IMR-90 (cell line): ENCODE measurements at regions not wholly inside any gene's neighbourhood (a gene's known extent, or its start where the extent isn't known, plus 50 kb on each side); places are given as distances from the start of the nearest gene placed in this dataset.

Source experiments
- BHLHE40 ChIP-seq: fragments of 150-350 bp; IDR thresholded peaks from 2 replicates; pipeline ENCODE4 v1.6.1; 2016; ENCODE audit warnings: mild to moderate bottlenecking, low read depth, low read length
- CTCF ChIP-seq: conservative IDR thresholded peaks from 2 replicates; pipeline ENCODE4 v1.5.1; 2012; ENCODE audit warnings: mild to moderate bottlenecking, low read depth, low read length, improper control_type of control experiment
- ELK1 ChIP-seq: fragments of 150-350 bp; IDR thresholded peaks from 2 replicates; pipeline ENCODE4 v1.6.1; 2016; ENCODE audit warnings: low read depth, mild to moderate bottlenecking, low read length, moderate library complexity, borderline replicate concordance
- FOS ChIP-seq: fragments of 150-350 bp; IDR thresholded peaks from 2 replicates; pipeline ENCODE4 v1.6.1; 2016; ENCODE audit warnings: low read depth, low read length
- MAFK ChIP-seq: IDR thresholded peaks from 2 replicates; pipeline ENCODE4 v1.6.1; 2012; ENCODE audit warnings: low read depth, low read length, improper control_type of control experiment
- MAZ ChIP-seq: IDR thresholded peaks from 2 replicates; pipeline ENCODE4 v1.6.1; 2012; ENCODE audit warnings: low read depth, mild to moderate bottlenecking, low read length, improper control_type of control experiment, moderate library complexity, borderline replicate concordance
- POLR2A ChIP-seq: IDR thresholded peaks from 2 replicates; pipeline ENCODE4 v1.6.1; 2012; ENCODE audit warnings: mild to moderate bottlenecking, low read depth, low read length
- RAD21 ChIP-seq: IDR thresholded peaks from 2 replicates; pipeline ENCODE4 v1.6.1; 2012; ENCODE audit warnings: low read length, improper control_type of control experiment

- TF ChIP-seq CTCF (no peak), ELK1 (no peak), POLR2A (no peak), BHLHE40 (no peak), MAFK (no peak), RAD21 (no peak), MAZ (no peak), FOS (no peak)
These were observed 143.5 kb upstream of the MARCKS start for GRCh38 chr6:113713665-113714064.
